ENCODE measurements at regions not wholly inside any gene's neighbourhood (a gene's known extent, or its start where the extent isn't known, plus 50 kb on each side); places are given as distances from the start of the nearest gene placed in this dataset.

- DNase-seq (ENCODE audit: low spot score): no peak
- TF ChIP-seq CTCF (IDR thresholded peaks at IDR 0.05; ENCODE audit: extremely low read depth, missing control alignments): no peak
These were observed 519.8 kb downstream of the COL11A1 start for GRCh38 chr1:102588536-102588935.

- no peak for TF ChIP-seq CTCF (IDR thresholded peaks at IDR 0.05; ENCODE audit: extremely low read depth, missing control alignments)
- no peak for DNase-seq (ENCODE audit: low spot score)
These were observed 522.3 kb downstream of the COL11A1 start for GRCh38 chr1:102586022-102586421.

GRCh38 chr1:102580806-102581205 lies 527.5 kb downstream of the COL11A1 start:
- DNase-seq (ENCODE audit: low spot score): no peak
- no peak for TF ChIP-seq CTCF (IDR thresholded peaks at IDR 0.05; ENCODE audit: extremely low read depth, missing control alignments)

GRCh38 chr1:102578804-102579203 lies 529.5 kb downstream of the COL11A1 start:
- DNase-seq (ENCODE audit: low spot score): no peak
- TF ChIP-seq CTCF (IDR thresholded peaks at IDR 0.05; ENCODE audit: extremely low read depth, missing control alignments): no peak

- TF ChIP-seq CTCF (IDR thresholded peaks at IDR 0.05; ENCODE audit: extremely low read depth, missing control alignments): no peak
- DNase-seq (ENCODE audit: low spot score): no peak
These were observed 535.7 kb downstream of the COL11A1 start for GRCh38 chr1:102572637-102573036.

- DNase-seq (ENCODE audit: low spot score): no peak
- no peak for TF ChIP-seq CTCF (IDR thresholded peaks at IDR 0.05; ENCODE audit: extremely low read depth, missing control alignments)
These were observed 542.1 kb downstream of the COL11A1 start for GRCh38 chr1:102566182-102566581.

- DNase-seq (ENCODE audit: low spot score): no peak
- no peak for TF ChIP-seq CTCF (IDR thresholded peaks at IDR 0.05; ENCODE audit: extremely low read depth, missing control alignments)
These were observed 545.9 kb downstream of the COL11A1 start for GRCh38 chr1:102562380-102562779.
